HS-5 (cell line): ENCODE measurements at regions not wholly inside any gene's neighbourhood (a gene's known extent, or its start where the extent isn't known, plus 50 kb on each side); places are given as distances from the start of the nearest gene placed in this dataset.

ENCODE experiments used
- DNase-seq: peaks from one replicate; pipeline ENCODE4 v3.0.0-alpha.2; 2012; ENCODE audit warnings: low read depth

DNA sequence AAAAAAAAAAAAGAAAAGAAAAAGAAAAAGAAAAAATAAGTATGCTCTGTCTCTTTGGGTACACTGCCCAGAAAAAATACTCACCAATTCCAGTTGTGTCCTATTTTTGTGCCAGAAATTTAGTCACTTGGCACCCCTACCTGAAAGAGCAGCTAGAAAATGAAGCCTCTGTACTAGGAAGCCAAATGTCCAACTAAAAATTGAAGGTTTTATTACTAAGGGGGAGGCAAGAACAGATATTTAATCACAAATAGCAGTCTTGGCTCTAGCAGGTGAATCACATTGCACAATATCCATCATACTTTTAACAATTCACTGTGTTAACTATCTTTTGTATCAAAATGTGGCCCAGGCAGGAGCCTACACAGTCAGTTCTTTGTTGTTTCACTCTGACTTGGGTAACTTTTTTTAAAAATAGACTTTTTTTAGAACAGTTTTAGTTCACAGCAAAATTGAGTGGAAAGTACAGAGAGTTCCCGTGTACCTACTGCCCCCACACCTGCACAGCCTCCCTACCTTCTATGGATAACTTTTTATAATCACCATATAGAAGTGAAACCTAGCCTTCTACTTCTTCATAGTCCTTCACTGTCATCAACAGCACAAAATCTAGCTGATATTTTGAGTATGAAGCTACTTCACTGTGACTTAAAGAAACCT is 87.1 kb upstream of the ATF7IP start:
- no peak for DNase-seq

DNA sequence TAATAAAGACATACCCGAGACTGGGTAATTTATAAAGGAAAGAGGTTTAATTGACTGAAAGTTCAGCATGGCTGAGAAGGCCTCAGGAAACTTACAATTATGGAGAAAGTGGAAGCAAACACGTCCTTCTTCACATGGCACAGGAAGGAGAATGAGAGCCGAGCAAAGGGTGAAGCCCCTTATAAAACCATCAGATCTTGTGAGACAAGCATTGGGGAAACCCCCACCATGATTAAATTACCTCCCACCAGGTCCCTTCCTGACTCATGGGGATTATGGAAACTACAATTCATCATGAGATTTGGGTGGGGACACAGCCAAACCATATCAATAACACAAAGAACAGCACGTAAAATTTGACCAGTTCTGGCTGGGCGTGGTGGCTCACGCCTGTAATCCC is 85.6 kb upstream of the ATF7IP start:
- DNase-seq, result no peak

DNA sequence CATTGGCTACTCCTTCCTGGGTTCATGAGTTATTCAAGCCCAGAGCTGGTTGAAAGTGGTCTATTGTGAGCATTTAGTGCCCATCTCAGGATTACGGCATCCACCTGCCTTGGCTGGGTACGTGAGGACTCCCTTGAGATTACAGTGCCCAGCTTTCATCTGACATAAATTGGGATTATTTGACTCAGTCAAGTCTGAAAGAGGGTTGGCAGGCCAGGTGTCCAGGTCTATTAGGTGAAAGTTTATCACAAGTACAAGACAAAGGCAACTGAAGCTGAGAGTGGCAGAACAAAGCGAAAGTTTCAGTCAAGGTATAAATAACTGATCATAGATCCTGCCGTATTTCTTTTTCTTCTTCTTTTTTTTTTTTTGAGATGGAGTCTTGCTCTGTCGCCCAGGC is 84.6 kb upstream of the ATF7IP start:
- no peak for DNase-seq

DNA sequence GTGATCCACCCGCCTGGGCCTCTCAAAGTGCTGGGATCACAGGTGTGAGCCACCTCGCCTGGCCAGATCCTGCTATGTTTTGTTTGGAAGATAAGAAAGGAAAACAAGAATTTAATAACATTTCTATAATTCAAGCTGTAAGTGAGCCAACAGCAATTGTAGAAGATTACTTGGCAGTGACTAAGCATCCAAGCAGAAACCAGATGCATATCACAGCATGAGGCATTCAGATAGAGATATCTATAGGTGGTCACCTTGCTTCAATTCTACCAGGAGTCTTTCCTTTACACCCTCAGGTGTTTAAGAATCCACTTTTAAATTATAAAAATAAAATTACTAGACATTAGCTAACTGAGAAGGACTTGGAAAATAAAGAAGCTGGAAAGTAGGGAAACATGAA is 83.9 kb upstream of the ATF7IP start:
- no peak for DNase-seq

DNA sequence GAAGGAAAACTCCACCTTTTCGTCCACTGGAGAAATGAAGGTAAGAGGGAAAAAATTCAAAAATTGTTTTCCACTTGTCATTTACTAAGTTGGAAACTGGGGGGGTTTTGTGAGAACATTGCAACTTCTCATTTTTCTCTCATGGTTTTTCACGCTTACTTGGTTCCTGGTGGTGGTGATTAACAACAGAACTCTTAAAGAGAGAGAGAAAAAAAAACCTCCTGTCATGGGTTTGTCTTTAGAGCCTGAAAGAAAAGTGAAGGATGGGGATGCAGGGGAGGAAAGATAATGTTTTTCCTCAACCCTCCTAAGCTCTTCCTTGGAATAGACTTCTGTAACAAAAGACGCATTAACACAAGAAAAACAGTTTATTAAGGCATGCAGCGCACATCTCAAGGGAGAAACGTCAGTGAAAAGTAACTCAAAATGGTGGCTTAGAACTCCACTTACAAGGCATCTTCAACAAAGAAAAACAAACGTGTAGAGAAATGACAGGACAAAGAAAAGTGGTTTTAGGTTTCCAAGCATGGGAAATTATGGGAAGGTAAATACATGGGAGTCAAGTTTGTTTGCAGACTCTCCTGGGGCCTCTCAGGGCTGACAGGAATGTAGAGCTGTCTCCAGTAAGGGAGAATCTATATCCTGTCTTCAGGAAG is 81.9 kb upstream of the ATF7IP start:
- no peak for DNase-seq

DNA sequence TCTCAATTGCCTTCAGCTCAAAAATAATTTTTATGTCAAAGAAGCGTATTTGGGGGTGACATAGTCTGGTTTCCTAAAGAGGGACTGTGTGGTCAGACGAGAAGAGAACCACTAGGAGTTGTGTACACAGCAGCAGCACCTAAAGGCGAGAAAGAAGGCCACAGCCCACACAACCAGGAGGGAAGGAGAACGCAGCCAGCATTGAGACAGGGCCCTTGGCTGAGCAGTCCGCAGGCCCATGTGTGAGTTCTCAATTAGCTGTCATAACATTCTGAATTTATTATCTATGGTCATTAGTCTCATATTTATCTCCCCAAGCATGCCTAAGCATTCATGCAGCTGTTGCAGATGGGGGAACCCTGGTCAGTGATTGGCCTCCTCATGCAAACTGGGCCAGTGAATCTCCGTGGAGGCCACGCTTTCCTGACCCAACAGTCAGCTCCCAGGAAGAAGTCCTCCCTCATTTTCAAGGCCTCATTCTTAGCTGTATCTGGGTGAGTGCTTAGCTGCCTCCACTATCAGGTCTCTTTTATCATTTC is 81.2 kb upstream of the ATF7IP start:
- no peak for DNase-seq

DNA sequence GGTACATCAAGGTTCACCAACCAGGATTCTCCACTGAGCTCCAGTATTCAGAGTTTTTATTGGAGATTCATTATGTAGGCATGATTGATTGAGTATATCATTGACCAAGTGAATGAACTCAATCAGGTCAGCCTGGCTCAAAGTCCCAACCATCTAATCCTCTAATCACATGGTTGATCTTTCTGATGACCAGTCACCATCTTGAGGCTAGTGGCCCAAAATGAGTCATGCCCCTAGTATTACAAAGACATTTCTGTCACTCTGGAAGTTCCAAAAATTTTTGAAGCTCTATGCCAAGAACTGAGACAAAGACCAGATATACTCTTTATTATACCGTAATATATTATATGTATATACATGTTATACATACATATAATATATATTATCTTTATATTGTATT is 75.9 kb upstream of the ATF7IP start:
- no peak for DNase-seq

DNA sequence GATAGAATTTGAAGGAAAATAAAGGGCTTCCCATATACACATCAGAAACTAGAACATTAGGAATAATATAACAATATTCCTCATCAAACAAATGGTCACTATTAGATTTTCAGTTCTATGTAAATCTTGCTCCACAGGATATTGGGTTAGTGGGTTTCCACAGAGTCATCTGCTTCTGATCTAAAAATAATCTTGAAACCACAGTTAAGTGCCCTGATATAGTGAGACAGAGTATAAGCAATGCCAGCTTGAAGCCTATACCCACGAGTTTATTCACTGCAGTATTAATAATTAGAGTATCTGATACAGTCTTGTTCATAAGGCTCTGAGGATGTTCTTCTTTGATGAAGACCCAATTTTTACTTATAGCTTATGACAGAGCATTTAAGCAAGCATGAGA is 74.5 kb upstream of the ATF7IP start:
- DNase-seq, result no peak

DNA sequence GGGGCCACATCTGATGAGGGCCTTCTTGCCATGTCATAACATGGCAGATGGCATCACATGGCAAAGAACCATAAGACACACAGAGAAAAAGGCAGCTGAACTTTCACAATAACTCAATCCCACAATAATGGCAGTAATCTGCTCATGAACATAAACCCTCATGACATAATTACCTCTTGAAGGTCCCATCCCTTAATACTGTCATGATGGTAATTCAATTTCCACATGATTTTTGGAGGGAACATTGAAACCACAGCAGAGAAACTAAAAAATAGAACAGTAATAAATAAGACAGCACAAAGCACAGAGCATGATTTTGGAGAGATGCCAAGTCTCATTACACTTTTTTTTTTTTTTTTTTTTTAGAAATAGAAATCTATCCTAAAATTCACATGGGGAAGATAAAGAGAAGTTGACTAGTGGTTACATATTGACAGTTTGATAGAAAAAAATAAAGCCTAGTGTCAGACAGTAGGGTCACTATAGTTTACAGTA is 61.8 kb upstream of the ATF7IP start:
- no peak for DNase-seq

DNA sequence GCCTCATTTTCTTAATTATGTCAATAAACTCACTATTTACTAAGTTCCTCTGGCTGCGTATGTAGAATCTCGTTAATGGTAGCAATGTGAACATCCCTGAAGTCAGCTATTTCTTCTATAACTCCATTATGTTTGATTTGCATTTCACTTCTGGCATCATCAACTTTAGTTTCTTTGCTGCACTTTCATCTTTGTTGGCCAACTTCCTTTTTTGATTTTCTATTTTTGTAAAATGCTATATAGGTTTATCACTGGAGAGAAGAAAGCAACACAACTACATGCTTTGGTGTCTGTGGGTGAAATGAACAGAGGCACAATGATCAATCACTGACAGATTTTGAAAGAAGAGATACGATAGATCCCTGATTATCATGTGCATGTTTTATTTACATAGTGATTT is 58.5 kb upstream of the ATF7IP start:
- no peak for DNase-seq

DNA sequence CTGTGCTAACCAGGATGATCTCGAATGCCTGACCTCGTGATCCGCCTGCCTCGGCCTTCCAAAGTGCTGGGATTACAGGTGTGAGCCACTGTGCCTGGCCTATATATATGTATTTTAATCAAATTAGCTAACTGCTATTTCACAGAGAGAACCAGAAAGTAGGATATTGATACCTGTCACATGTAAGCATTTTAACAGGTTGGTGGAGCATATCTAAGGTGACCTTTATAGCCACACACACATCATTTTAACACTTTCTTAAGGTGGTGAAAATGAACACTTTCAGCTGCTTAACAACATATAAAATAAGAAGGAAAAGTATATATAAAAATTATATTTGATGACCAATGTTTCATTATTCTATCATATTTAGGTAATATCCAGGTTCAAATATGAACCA is 57.0 kb upstream of the ATF7IP start:
- DNase-seq, result no peak

DNA sequence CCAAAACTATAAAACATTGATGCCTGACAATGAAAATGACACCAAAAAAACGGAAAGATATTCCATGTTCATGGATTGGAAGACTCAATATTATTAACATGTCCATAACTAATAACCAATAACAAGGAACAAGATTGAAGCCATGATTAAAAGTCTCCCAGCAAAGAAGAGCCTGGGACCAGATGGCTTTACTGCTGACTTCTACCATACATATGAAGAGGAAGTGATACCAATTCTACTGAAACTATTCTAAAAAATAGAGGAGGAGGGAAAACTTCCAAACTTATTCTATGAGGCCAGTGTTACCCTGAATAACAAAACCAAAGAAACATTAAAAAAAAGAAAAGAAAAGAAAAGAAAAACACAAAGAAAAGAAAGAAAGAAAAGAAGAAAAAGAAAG is 54.6 kb upstream of the ATF7IP start:
- no peak for DNase-seq

DNA sequence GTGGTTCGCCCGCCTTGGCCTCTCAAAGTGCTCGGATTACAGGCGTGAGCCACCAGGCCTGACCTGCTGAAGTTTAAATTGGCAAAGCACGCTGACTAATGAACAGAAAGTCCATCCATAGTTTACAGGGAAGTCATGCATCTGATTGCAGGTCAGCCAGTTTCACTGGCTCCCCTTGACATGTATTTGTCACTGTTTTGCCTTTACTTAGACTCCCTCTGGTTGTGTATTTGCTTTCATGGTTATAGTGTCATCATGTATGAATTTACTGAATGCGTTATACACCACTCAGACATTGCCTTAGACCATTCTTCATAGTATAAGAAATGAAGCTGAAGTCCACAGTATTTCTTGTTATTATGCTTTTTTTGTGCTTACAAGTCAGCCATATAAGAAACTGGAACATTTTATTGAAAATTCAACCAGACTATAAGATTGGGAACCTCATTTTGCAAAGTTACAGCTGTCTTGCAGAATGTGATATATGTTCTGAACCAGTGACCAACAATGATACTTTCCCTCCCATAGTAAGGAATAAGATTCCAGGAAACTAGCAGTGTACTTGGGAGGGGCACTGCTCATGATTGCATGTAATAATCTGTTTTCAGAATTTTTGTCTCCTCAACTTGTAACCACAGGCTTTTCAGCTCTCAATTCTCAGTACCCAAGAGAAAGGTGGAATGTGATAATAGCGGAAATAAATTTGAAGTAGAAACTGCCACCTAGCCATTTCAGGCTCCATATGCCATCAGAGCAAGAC is 51.9 kb upstream of the ATF7IP start:
- no peak for DNase-seq

DNA sequence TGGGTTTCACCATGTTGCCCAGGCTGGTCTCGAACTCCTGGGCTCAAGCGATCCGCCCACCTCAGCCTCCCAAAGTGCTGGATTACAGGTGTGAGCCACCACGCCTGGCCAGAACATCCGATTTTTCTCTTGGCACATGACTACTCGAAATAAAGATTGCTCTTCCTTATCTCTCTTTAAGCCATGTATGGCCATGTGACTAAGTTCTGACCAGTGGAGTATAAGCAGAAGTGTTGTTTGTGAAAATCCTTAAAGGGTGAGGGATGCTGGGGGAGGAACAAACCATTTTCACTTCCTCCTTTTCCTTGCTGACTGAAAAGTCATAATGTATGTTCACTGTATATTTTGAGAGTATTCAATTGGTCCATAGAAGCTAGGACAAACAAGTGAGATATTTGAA is 50.7 kb upstream of the ATF7IP start:
- DNase-seq, result no peak

DNA sequence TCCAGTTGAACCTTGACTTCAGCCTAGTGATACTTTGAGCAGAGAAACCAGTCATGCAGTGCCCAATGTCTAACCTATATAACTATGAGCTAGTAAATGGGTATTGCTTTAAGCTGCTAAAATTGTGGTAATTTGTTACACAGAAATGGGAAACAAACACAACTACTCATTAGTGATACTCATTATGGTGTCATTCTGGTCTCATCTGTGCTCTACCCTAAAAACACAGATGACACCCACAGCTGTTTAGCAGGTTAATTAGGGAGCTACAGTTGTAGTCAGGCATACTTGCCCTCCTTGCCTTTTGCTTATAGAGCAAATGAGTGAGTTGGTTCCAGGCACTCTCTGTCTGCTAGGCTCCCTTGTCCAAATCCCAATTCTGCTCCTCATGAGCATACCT is 50.0 kb upstream of the ATF7IP start:
- no peak for DNase-seq
